HPDE6-E6E7 (cell line): ENCODE measurements at regions not wholly inside any gene's neighbourhood (a gene's known extent, or its start where the extent isn't known, plus 50 kb on each side); places are given as distances from the start of the nearest gene placed in this dataset.
"Not testable (repeated sequence)": the region's sequence is repeated elsewhere in the genome, so short reads cannot be mapped to it uniquely, and the experiment has no call there.

ENCODE experiments used
- DNase-seq: peaks from one replicate; pipeline ENCODE4 v3.0.0; 2011; ENCODE audit warnings: missing footprints; ENCODE audit errors: extremely low spot score

DNA sequence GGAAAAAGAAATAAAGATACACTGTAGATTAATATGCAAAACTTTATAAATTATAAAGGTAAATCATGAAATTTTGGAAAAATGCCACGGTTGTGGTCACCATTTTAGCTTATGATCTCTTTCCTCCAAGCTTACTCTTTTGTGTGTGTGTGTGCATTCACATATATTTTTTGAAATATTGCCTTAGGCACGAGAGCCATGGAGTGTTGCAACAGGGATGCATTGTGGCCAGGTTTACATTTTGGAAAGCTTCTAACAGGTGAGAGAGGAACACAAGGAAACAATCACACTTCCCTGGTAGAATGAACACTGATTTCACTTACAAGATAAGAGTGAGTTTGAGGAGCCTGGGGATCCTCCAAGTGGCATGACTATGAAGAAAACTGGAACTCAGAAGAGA is 214.5 kb upstream of the TENT5A start:
- no peak for DNase-seq

- DNase-seq, result no peak
Measured at GRCh38 chr6:81962198-81962597, 209.7 kb upstream of the TENT5A start.

DNA sequence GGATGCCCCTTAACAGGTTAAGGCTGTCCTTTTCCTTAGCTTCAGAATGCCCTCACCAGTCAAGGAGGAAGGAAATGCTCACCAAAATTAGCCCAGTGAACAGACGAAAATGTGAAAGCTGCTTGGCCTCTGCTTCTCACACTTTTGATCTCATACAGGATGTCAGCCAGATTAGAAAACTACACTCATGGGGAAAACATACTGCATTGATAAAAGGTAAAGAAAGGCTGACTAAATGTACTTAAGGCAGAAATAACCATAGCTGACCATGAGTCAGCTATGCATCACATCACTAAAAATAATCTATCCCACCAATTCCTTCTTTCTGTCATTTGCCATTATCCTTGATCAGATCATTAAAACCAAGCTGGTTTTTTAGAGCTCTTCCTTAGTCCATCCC is 198.4 kb upstream of the TENT5A start:
- DNase-seq, result peak; percentile 42

GRCh38 chr6:81948861-81949260 is 196.4 kb upstream of the TENT5A start:
- no peak for DNase-seq

- DNase-seq, result not testable (repeated sequence)
Measured at GRCh38 chr6:81948196-81948595, 195.7 kb upstream of the TENT5A start.

- no peak for DNase-seq
Measured at GRCh38 chr6:81944661-81945060, 192.2 kb upstream of the TENT5A start.

GRCh38 chr6:81942842-81943241 is 190.4 kb upstream of the TENT5A start:
- not testable (repeated sequence) for DNase-seq

- DNase-seq, result no peak
Measured at GRCh38 chr6:81942067-81942370, 189.5 kb upstream of the TENT5A start.

DNA sequence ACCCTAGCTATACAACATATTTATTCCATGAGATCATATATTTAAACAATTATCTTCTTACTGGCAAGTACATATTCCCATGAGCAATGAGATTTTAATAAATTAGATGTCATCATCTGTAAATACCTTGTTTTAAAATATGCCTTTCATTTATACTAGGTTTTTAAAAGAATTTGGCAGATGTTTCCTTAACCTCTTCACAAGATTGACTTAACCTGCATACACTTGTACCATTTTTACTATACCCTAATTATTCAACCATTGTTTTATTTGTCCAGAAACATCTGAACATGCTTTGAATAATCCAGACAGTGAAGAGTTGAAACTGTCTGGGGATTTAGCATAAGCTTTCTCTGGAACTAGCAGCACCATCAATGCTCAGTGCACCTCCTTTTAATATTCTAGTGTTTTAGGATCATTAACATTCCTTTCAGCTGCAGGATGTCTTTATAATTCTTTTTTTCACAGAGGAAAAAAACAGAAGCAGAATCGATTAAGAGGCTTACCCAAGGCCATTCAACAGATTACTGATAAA is 188.0 kb upstream of the TENT5A start:
- DNase-seq, result no peak

- no peak for DNase-seq
Measured at GRCh38 chr6:81939766-81940165, 187.3 kb upstream of the TENT5A start.

DNA sequence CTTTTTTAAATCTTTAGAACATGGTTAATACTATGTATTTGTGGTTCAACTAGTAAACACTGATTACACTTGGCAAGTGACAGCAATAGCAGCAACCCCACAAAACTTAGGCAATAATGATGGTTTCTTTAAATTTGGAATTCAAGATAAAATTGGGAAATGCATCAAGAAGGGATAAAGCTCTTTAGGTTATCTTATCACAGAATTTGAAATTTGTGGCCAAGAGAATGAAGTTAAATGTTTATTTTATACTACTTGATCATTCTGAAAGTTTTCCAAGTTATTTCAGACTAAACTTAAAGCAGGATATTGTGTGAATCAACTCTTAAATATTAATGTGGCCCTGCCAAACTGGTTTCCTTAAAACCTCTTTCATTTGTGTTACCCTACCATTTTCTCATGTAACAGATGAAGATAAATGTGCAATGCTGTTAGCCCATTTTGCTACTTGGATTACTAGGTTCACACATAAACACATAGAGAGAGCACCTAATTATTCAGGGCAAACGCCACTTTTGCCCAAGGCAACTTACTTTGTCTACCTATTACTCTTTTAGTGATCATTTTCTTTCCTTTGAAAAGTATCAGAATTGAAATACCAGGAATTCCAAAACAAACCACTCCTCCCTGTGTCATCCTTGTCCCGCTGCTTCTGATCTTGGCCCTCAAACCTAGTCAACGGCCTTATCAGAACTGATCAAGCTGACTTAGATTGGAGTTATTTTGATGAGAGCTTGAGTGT is 186.7 kb upstream of the TENT5A start:
- DNase-seq, result no peak

- peak; percentile 45 for DNase-seq
Measured at GRCh38 chr6:81938014-81938856, 185.8 kb upstream of the TENT5A start.

DNA sequence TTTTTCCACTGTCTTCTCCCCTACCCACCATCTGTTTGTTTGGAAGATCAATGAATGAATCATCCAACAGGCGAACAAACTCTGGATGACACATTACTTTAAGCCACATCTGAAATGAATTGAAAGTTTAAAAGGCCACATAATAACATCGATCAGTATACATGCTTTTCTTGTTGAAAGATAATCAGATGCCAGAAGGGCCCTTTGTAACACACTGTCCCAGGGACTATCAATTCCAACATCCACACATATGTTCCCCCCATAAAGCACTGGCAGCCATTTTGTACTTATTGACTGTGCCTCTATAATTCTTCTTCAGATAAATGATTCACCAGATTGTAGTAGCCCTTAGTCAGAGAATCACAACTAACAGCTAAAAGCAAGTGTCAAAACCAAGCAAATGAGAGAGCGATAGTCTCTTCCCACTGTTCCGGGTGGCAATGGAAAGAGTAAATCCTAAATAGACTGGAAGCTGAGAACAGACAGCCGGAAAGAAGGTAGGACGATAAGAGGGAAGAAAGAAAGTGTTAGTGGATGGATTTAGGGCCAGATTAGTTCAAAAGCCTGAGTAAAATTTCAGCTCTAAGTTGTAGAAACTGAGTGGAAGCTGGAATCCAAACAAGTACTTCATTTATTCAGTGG is 184.9 kb upstream of the TENT5A start:
- DNase-seq, result no peak

DNA sequence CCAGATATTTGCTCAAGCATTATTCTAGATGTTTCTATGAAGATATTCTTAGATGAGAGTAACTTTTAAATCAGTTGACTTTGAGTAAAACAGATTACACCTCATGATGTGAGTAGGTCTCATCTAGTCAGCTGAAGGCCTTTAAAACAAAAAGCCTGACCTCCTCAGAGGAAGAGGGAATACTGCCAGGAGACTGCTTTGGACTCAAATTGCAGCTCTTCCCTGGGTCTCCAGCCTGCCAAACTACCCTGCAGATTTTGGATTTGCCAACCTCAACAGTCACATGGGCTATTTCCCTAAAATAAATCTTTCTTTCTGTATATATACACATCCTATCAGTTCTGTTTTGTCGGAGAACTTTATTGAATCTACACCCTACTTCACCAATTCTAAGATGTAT is 182.5 kb upstream of the TENT5A start:
- no peak for DNase-seq

DNA sequence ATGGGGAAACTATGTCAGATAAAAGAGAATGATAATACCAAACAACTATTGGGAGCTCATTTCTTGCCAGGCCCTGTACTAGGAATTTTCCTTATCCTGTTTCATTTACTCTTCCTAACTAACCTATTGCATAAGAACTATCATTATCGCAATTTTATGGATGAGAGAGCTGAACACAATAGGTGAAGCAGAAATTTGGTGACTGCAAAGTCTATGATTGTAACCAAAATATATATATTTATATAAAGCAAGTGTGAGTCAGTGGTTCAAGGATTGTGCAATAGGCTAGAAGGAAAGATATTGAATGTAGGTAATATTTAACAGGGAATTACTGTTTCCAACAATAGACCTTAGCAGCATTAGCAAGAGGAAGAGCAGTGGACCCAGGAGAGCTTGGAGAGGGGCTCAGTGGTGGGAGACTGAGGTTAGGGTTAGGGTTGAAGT is 181.1 kb upstream of the TENT5A start:
- no peak for DNase-seq

- no peak for DNase-seq
Measured at GRCh38 chr6:81933089-81933488, 180.6 kb upstream of the TENT5A start.

- not testable (repeated sequence) for DNase-seq
Measured at GRCh38 chr6:81932448-81932847, 180.0 kb upstream of the TENT5A start.

DNA sequence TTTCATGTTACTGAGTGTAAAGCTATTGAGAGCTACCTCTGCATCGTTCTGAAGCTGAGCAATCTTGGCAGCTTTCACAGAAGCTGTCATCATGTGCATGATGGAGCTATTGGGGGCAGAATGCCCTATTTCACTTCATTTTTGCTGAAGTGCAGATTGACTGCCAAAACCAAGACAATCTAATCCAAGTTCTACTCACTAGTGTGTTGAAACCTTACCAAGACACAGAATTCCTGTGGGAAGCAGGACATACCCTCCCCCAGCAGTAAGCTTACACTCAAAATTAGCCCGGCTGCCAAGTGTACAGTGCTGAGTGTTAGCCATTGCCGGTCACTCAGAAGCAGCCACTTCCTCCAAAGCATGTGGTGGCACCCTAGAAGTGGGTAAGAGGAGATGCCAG is 177.3 kb upstream of the TENT5A start:
- no peak for DNase-seq

- DNase-seq, result no peak
Measured at GRCh38 chr6:81925201-81925600, 172.7 kb upstream of the TENT5A start.

DNA sequence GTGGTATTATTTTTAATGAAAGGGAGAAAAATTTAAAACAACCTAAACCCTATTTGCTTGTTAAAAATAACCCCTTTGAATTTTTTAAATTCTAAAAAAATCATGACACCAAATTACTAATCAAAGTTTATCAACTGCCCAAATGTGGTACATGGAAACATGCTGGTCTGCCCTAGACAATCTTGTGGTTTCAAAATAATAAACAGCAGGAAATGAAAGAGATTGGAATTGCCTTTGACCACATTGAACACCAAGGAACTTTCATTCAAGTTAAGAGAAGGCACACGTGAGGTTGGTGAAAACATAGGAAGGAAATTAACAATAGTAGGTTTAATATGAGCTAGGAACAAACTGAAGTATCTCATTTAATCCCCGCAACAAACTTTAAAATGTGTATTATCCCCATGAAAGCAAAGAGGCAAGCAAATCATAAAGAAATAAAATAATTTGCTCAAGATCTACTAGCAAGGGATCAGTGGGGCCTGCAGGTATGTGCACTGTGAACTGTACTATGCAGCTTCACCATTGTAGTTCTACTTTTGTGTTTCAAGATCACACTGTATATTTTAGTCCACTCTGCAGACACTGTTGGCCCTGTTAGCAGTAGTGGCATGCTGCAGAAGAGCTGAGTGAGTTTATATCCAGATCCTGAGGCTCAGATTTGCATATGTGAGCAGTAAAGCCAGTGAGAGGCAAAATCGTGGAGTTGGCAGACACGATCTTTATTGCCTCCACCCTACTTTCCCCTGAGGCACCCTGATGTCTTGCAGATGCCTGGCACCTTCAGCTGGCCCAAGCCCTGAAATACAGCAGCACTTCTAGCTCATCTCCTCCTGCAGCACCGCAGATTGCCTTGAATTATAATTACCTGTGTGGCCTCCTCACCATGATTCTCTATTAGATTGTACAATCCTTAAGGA is 157.8 kb upstream of the TENT5A start:
- DNase-seq, result no peak

DNA sequence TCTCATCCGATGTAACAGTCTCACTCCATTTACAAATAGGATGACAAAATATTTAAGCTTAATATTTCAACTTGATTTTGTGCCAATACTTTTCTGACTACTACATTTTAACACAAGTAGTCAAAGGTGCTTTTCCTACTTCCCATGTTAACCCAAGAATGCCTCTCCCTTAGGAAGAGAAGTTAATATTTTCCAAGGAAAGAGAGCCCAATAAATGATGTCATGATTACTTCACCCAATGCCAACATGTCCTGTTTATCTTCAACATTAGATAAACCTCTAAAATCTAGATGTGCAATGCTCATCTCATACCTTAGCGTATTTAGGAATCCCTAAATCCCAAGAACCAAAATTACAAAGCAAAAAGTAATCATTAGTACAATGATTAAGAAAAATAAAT is 156.7 kb upstream of the TENT5A start:
- no peak for DNase-seq
